Ishikawa (cell line): ENCODE measurements at regions not wholly inside any gene's neighbourhood (a gene's known extent, or its start where the extent isn't known, plus 50 kb on each side); places are given as distances from the start of the nearest gene placed in this dataset.

Source experiments
- CEBPB ChIP-seq: IDR thresholded peaks from 2 replicates; pipeline ENCODE4 v1.6.1; 2012
- CREB1 ChIP-seq: IDR thresholded peaks from 2 replicates; pipeline ENCODE4 v1.6.1; 2012; ENCODE audit warnings: low read depth
- EGR1 ChIP-seq: IDR thresholded peaks from 2 replicates; pipeline ENCODE4 v1.6.1; 2012
- EP300 ChIP-seq: IDR thresholded peaks from 2 replicates; pipeline ENCODE4 v1.6.1; 2012; ENCODE audit warnings: borderline replicate concordance
- FOXM1 ChIP-seq: IDR thresholded peaks from 2 replicates; pipeline ENCODE4 v1.6.1; 2012; ENCODE audit warnings: low read depth, borderline replicate concordance
- NFIC ChIP-seq: IDR thresholded peaks from 2 replicates; pipeline ENCODE4 v1.6.1; 2012
- RAD21 ChIP-seq: IDR thresholded peaks from 2 replicates; pipeline ENCODE4 v1.6.1; 2012; ENCODE audit warnings: low read depth
- TAF1 ChIP-seq: IDR thresholded peaks from 2 replicates; pipeline ENCODE4 v1.6.1; 2012; ENCODE audit warnings: low read depth, mild to moderate bottlenecking
- TCF12 ChIP-seq: IDR thresholded peaks from 2 replicates; pipeline ENCODE4 v1.6.1; 2012; ENCODE audit warnings: low read depth
- TEAD4 ChIP-seq: IDR thresholded peaks from 2 replicates; pipeline ENCODE4 v1.6.1; 2012
- YY1 ChIP-seq: IDR thresholded peaks from 2 replicates; pipeline ENCODE4 v1.6.1; 2012; ENCODE audit warnings: low read depth
- ZBTB7A ChIP-seq: IDR thresholded peaks from 2 replicates; pipeline ENCODE4 v1.6.1; 2012; ENCODE audit warnings: low read depth
- TF ChIP-seq, protein P1 (sequence below): IDR thresholded peaks from 2 replicates; pipeline ENCODE4 v1.6.1; 2012; ENCODE audit warnings: low read depth, mild to moderate bottlenecking
- TF ChIP-seq, protein P2 (sequence below): IDR thresholded peaks from 2 replicates; pipeline ENCODE4 v1.6.1; 2012
- TF ChIP-seq, protein P3 (sequence below): IDR thresholded peaks from 2 replicates; pipeline ENCODE4 v1.6.1; 2012

DNA sequence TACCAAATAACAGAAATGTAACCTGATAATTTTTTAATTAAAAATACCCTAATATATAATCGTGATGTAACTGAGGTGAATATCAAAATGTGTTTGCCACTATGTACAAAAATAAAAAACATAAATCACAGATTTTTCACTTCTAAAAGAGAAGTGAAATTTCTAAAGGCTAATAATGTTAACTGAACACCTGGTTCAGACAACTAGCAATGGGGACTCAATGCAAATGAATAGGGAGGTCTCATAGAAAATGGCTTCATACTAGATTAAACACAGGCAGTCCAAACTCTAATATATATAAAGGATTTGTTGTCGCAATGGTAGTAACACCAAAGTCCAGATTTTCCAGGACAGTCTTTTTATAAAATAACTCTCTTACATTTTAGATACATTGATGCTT is 365.4 kb upstream of the ATP2B1 start:
- TF ChIP-seq CREB1: no peak
- no peak for TF ChIP-seq EGR1
- TF ChIP-seq, protein P1, sequence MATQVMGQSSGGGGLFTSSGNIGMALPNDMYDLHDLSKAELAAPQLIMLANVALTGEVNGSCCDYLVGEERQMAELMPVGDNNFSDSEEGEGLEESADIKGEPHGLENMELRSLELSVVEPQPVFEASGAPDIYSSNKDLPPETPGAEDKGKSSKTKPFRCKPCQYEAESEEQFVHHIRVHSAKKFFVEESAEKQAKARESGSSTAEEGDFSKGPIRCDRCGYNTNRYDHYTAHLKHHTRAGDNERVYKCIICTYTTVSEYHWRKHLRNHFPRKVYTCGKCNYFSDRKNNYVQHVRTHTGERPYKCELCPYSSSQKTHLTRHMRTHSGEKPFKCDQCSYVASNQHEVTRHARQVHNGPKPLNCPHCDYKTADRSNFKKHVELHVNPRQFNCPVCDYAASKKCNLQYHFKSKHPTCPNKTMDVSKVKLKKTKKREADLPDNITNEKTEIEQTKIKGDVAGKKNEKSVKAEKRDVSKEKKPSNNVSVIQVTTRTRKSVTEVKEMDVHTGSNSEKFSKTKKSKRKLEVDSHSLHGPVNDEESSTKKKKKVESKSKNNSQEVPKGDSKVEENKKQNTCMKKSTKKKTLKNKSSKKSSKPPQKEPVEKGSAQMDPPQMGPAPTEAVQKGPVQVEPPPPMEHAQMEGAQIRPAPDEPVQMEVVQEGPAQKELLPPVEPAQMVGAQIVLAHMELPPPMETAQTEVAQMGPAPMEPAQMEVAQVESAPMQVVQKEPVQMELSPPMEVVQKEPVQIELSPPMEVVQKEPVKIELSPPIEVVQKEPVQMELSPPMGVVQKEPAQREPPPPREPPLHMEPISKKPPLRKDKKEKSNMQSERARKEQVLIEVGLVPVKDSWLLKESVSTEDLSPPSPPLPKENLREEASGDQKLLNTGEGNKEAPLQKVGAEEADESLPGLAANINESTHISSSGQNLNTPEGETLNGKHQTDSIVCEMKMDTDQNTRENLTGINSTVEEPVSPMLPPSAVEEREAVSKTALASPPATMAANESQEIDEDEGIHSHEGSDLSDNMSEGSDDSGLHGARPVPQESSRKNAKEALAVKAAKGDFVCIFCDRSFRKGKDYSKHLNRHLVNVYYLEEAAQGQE: no peak
- TF ChIP-seq FOXM1: no peak
- no peak for TF ChIP-seq YY1
- no peak for TF ChIP-seq NFIC
- TF ChIP-seq, protein P2, sequence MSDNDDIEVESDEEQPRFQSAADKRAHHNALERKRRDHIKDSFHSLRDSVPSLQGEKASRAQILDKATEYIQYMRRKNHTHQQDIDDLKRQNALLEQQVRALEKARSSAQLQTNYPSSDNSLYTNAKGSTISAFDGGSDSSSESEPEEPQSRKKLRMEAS: no peak

DNA sequence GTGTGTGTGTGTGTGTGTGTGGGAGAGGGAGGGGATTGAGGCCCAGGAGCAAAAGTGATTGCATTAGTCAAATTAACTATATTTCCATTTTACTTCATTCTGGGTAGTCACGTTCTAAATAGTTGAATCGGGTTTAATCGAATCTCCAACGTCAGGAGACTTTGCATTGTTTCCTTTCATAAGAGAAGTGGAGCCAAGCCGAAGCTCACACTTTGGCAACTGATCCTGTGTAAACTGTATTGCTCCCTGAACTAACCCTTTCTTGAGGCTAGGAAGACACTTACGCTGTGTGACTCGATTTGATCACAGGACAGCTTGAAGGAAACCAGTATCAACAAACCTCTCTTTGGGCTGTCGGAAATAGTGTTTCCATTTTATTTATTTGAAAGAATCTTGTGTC is 363.4 kb upstream of the ATP2B1 start:
- TF ChIP-seq FOXM1 (no peak), RAD21 (no peak), CEBPB (no peak)
- TF ChIP-seq, protein P1: no peak
- TF ChIP-seq, protein P2: no peak

DNA sequence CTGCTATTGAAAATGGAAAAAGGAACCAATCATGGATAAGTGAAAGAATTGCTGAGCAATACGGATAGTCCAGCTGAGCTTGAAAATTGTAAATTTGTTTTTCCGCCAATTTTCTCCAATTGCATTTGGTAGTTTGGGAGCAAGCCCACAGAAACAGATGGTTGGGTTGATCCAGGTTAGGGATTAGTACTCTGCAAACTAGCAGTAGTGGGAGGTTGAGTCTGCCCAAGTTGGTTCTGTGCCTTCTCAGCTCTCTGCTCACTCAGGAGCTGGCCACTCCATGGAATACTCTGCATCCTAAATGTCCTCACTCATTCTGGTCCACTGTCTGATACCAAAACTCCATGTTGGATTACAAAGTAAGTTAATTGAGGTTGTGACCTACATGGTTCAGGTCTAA is 361.1 kb upstream of the ATP2B1 start:
- TF ChIP-seq EP300 (no peak), EGR1 (no peak), YY1 (no peak), RAD21 (no peak), TEAD4 (no peak), CREB1 (no peak), TCF12 (no peak), CEBPB (no peak)

DNA sequence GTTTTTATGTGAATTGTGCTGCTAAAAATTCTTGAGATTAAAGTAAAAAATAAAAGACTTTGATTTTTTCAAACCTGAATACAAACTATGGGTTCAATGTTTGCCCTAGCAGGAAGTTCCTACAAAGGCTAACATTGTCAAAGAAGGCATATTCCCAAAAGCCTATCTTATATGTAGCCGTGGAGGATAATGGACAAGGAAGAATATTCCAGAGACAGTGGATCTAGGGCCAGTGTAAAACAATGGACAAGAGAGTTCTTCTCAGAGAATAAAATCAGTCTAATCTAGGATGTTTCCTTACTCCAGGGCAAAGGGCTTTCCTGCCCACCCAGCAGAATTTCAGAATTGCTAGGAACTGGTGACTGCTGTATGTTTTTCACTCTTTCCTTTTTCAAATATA is 359.2 kb upstream of the ATP2B1 start:
- TF ChIP-seq YY1 (no peak), CREB1 (no peak), FOXM1 (no peak)
- TF ChIP-seq, protein P1: no peak

DNA sequence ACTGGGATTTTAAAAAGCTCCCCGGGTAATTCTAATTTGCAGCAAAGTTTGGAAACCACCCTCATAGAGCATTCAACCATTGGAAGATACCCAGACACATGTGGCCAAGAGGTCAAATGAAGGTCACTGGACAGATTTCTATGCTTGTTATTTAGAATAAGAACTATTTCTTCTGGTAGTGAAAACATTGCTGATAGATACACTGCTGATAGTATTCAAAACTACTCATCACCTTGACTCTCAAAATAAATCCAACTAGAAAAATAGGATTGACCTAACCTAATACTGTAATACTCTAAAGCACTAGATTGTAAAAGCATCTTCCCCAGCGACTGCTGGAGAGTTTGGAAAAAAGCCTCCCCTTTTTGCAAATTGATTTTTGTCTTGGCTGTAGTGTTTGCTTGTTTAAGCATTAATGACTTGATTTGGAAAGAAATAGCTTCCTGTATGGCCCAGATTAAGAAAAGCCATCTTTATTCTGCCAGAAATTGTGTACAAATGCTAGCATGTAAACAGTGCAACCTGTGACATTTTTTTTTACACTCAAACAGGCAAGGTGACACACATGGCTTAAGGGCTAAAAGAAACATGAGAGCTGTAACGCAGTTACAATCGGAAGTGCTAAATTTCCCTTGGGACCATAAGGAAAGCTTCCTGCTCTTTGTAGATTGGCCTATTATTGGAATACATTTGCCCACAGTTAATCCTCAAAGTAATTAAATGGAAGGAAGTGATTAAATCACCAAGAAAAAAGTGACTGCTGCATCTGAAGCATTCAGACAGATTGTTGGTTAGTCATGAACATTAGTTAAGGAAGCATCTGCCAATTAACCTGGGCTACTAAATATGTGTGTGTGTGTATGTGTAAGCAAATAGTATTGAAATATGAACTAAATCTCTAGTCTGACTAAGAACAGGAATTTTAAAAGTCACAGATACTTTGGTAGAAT is 356.5 kb upstream of the ATP2B1 start:
- TF ChIP-seq NFIC: no peak
- no peak for TF ChIP-seq ZBTB7A
- TF ChIP-seq EP300: no peak
- no peak for TF ChIP-seq CEBPB
- TF ChIP-seq FOXM1: no peak
- TF ChIP-seq, protein P3, sequence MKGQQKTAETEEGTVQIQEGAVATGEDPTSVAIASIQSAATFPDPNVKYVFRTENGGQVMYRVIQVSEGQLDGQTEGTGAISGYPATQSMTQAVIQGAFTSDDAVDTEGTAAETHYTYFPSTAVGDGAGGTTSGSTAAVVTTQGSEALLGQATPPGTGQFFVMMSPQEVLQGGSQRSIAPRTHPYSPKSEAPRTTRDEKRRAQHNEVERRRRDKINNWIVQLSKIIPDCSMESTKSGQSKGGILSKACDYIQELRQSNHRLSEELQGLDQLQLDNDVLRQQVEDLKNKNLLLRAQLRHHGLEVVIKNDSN: no peak
- TF ChIP-seq TCF12: no peak
- no peak for TF ChIP-seq RAD21
- TF ChIP-seq, protein P1: no peak
- no peak for TF ChIP-seq TAF1
